ENCODE measurements at regions not wholly inside any gene's neighbourhood (a gene's known extent, or its start where the extent isn't known, plus 50 kb on each side); places are given as distances from the start of the nearest gene placed in this dataset.
"Not testable (repeated sequence)": the region's sequence is repeated elsewhere in the genome, so short reads cannot be mapped to it uniquely, and the experiment has no call there.

DNA sequence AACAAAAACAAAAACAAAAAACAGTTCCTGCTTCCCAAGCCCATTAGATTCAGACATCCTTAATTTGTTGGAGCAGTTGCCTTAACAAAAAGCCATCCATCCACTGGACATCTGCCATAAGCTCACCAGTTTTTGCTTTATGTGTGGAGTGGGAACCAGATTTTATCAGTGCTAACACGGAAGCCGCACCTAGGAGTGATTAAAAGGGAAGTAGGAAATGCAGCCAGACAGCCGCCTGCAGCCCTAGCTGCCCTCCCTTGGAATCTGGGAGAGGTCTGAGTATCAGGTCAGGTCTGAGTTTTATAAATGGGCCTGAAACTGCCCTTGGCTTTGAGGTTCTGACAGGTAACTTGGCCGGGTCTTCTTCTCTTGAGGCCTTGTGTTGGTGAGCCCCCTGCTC is 106.6 kb upstream of the MTLN start:
- not testable (repeated sequence) for H3K36me3 Mint-ChIP-seq (ENCODE audit: low read depth); H3K9me3 Mint-ChIP-seq; ATAC-seq (replicated peaks); H3K27me3 Mint-ChIP-seq; H3K4me3 Mint-ChIP-seq; H3K27ac Mint-ChIP-seq; H3K4me1 Mint-ChIP-seq

DNA sequence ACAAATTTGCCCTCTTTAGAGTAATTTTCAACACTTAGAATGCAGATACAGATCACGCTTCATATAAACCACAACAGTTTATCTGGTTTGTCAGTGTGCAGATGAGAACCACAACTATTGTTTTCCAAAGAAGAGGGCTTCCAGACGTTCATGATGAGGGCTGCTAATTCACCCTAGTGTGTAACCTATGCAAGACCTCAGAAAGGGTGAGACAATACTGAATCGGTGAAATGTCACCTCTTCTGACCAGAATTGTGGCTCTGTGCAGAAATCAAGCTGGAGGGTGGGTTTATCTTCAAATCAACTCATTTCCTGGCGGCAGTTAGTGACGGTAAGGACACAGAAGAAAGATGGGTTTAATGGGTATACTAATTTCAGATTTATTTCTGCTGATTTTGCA is 105.0 kb upstream of the MTLN start:
- not testable (repeated sequence) for H3K9me3 Mint-ChIP-seq; H3K27ac Mint-ChIP-seq; ATAC-seq (replicated peaks); H3K36me3 Mint-ChIP-seq (ENCODE audit: low read depth); H3K4me3 Mint-ChIP-seq; H3K27me3 Mint-ChIP-seq; H3K4me1 Mint-ChIP-seq

DNA sequence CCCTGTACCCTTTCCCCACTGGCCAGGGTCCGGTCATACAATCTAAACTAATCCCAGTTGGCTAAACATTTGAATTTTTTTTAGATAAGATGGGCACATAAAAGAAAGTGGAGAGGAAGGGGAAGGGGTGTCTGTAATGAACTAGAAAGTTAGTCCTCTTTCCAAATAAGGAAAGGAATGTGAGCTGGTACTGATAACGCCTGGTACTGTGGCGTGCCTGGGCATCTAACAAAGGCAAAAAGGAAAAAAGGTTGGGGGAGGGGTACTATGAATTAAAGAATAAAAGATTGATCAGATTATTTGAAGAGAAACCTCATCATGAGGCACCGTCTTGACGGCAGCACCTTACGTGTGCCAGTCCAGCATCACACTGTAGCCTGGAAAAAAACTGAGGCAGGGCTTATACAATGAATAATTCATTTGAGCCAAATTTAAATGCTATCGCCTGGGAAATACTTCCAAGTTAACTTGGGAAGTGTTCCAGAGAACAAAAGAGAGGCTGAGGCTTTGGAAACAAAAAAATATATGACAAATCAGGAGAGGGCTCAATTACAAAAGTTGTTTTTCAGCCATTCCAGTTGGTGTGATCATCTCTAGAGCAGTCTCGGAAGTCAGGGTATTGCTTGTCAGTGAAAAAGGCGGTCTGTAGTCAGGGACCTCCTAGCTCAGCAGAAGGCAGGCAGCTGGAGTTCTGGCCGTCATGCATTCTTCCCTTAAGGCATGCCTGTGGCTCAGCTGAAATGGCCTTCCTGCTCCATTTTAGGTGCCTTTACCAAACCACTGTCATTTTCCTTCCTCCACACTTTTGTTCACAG is 103.9 kb upstream of the MTLN start:
- not testable (repeated sequence) for H3K4me1 Mint-ChIP-seq; H3K27ac Mint-ChIP-seq; H3K9me3 Mint-ChIP-seq; H3K27me3 Mint-ChIP-seq; ATAC-seq (replicated peaks); H3K4me3 Mint-ChIP-seq; H3K36me3 Mint-ChIP-seq (ENCODE audit: low read depth)

DNA sequence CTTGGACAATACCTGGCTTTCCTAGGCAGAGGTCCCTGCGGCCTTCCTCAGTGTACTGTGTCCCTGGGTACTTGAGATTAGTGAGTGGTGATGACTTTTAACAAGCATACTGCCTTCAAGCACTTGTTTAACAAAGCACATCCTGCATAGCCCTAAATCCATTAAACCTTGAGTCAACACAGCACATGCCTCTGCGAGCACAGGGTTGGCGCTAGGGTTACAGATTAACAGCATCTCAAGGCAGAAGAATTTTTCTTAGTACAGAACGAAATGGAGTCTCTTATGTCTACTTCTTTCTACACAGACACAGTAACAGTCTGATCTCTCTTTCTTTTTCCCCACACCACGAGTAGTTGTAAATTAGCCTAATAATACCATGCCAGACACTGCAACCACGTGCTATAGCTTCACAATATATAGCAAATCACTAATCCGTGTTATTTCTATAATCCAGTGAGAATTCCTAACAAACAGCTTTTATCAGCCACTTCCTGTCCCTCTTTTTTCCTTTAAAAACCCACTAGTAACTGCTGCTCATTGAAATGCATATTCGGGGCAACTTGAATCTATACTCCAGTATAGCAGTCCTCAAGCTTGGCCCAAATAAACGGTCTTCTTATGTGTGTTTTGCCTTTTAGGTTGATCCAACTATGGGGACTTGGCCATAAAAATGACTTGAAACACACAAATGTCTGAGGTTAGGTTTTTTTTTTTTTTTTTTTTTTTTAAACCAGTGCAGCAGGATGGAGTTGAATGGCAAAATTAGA is 102.9 kb upstream of the MTLN start:
- H3K36me3 Mint-ChIP-seq (ENCODE audit: low read depth); H3K4me3 Mint-ChIP-seq; ATAC-seq (replicated peaks); H3K4me1 Mint-ChIP-seq; H3K27ac Mint-ChIP-seq; H3K27me3 Mint-ChIP-seq; H3K9me3 Mint-ChIP-seq: not testable (repeated sequence)

DNA sequence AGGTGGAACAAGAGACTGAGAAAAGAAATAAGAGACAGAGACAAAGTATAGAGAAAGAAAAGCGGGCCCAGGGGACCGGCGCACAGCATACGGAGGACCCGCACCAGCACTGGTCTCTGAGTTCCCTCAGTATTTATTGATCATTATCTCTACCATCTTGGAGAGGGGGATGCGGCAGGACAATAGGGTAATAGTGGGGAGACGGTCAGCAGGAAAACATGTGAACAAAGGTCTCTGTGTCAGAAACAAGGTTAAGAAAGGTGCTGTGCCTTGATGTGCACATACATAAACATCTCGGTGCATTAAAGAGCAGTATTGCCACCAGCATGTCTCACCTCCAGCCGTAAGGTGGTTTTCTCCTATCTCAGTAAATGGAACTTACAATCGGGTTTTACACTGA is 102.1 kb upstream of the MTLN start:
- H3K4me1 Mint-ChIP-seq; H3K27ac Mint-ChIP-seq; H3K9me3 Mint-ChIP-seq; H3K36me3 Mint-ChIP-seq (ENCODE audit: low read depth); H3K4me3 Mint-ChIP-seq; ATAC-seq (replicated peaks); H3K27me3 Mint-ChIP-seq: not testable (repeated sequence)

DNA sequence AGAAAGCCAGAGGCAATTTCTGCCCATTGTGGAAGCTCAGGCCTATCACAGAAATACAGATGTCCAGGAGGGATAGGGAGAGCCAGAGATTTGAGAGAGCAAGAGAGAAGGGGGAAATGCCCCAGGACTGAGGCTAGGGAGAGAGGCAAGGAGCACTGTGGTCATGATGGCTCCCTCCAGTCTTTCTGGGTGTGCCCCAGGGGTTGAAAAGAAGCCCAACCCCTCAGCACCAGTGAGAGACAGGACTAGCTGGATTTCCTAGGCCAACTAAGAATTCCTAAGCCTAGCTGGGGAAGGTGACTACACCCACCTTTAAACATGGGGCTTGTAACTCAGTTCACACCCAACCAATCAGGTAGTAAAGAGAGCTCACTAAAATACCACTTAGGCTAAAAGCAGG is 100.7 kb upstream of the MTLN start:
- not testable (repeated sequence) for H3K27me3 Mint-ChIP-seq; H3K27ac Mint-ChIP-seq; H3K4me3 Mint-ChIP-seq; H3K4me1 Mint-ChIP-seq; ATAC-seq (replicated peaks); H3K36me3 Mint-ChIP-seq (ENCODE audit: low read depth); H3K9me3 Mint-ChIP-seq

DNA sequence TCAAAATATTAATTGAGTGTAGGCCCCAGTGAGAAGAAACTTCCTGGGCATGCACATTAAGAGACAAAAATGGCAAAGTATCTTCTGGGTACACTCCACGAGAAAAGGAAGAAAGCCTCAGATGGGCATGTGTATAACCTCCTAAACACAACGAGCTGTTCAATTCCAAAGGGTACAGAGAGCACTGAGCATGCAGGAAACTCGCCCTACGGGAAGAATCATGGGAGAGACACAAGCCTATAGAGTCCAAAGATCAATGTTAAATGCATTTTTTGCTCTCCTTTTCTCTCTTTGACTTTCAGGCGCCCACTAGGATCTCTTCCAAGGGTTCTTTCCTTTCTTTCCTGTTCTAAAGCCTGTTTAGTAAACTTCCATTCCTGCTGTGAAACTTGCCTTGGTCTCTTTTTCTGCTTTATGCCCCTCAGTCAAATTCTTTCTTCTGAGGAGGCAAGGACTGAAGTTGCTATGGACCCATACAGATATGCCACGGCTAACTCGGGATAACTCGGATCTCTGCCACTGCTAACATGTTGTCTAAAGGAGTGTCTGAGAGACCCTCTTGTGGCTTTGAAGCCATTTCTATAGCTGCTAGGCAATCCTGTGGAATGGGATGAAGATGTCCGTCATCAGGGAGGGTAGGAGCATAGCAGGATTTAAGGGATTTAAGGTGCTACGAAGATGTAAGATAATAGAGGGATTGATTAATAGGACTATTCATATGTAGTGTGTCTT is 99.5 kb upstream of the MTLN start:
- not testable (repeated sequence) for H3K27me3 Mint-ChIP-seq; H3K4me1 Mint-ChIP-seq; H3K36me3 Mint-ChIP-seq (ENCODE audit: low read depth); H3K4me3 Mint-ChIP-seq; H3K9me3 Mint-ChIP-seq; H3K27ac Mint-ChIP-seq; ATAC-seq (replicated peaks)

DNA sequence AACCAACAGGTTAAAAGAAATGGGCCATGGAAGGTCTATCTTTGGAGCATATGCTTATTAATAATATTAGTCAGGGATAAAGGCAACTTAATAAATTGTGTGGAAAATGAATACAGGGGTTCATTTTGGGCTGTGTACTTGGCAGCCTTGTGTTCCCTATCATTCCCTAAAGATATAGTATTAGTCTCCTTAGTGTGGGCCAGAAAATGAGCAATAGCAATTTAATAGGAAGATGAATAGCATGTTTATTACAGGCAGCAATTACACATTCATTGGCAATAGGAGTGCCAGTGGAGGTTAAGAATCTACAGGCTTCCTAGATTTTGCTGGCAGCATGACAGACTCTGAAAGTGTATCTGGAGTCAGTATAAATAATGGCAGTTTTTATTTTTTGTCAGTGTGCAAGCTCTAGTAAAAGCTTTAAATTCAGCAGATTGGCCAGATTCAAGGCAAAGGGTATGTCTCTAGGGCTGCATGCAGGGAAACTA is 98.7 kb upstream of the MTLN start:
- H3K36me3 Mint-ChIP-seq (ENCODE audit: low read depth); H3K9me3 Mint-ChIP-seq; ATAC-seq (replicated peaks); H3K27ac Mint-ChIP-seq; H3K4me1 Mint-ChIP-seq; H3K27me3 Mint-ChIP-seq; H3K4me3 Mint-ChIP-seq: not testable (repeated sequence)

DNA sequence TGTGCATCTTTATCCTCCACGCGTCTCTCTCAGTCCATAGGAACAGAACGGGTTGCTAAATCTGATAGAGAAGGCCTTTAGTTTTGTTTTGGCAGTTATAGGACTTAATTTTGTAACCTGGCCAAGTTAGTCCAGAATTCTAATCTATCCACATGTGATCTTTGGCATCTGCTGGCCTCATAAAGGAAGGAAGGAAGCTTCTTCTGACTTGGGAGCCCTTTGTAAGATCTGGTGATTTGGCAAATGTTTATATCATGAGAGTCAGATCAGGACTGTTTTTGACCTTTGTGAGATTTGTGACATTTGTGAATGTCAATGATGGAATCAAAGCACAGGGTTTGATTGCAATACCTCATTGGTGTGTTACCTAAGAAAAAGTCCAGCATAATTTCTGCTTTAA is 96.4 kb upstream of the MTLN start:
- not testable (repeated sequence) for H3K27ac Mint-ChIP-seq; H3K9me3 Mint-ChIP-seq; H3K36me3 Mint-ChIP-seq (ENCODE audit: low read depth); H3K4me3 Mint-ChIP-seq; H3K4me1 Mint-ChIP-seq; H3K27me3 Mint-ChIP-seq; ATAC-seq (replicated peaks)

DNA sequence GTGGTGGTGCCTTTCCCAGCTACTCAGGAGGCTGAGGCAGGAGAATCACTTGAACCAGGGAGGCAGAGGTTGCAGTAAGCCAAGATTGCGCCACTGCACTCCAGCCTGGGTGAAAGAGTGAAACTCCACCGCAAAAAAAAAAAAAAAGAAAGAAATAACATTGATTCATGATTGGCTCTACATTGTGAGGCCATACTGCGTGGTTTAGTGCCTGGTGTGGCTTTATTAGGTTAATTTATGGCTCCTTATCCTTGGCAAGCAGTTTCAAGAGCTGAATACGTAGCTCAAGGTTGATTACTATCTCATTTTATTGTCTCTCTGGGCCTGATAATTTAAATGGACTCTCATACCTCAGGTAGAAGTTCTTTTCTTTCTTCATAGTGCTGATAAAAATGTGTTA is 80.5 kb upstream of the MTLN start:
- H3K27me3 Mint-ChIP-seq; H3K9me3 Mint-ChIP-seq; H3K27ac Mint-ChIP-seq; ATAC-seq (replicated peaks); H3K36me3 Mint-ChIP-seq (ENCODE audit: low read depth); H3K4me3 Mint-ChIP-seq; H3K4me1 Mint-ChIP-seq: not testable (repeated sequence)

DNA sequence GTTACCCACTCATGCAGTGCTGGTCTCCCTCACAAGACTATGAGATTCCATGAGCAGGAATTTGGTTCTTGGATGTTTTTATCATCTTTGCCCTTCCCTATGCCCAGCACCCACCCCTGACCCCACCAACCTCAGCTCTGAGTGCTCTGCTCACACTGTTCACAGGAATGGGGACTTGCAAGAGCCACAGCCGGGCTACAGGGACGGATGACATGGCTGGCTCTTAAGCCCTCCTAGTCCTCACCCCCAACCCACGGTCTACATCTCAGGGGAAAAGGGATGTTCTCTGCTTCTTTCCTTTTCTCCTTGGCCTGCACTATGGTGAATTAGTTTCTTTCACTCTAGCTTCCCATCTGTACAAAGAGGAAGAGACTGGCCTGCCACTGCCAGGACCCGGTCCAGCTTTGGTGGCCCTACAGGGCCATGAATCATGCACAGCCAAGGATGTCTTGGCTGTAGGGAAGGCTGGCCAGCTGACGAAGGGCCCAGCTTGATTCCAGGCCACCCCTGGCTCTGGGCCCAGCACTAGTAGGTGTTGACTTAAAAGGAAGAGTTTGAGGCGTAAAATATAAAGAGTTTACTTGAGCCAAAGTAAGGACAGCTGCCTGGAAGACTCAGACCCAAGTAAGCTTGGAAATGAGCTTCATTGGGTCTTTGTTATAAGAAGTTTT is 79.7 kb upstream of the MTLN start:
- H3K36me3 Mint-ChIP-seq (ENCODE audit: low read depth); H3K4me1 Mint-ChIP-seq; H3K27ac Mint-ChIP-seq: not testable (repeated sequence)

DNA sequence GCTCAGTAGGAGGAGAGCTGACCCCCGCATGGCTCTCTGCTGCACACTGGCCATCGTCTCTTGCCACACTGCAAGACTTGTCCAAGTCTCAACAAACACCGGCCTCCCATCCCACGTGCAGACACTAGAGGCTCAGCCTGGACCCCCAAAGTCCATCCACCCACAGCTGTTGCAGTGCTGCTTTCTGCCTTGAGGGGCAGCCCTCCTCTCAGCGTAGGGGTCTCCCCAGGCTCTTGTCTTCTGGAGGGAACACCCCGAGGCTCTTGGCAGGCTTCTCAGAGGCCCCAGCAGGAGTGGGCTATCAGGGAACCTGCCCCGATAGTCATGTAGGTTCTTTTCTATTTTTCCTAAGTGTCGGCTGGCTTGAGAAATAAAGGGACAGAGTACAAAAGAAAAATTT is 75.5 kb upstream of the MTLN start:
- not testable (repeated sequence) for H3K27ac Mint-ChIP-seq; H3K36me3 Mint-ChIP-seq (ENCODE audit: low read depth); H3K4me3 Mint-ChIP-seq; H3K4me1 Mint-ChIP-seq; H3K27me3 Mint-ChIP-seq; H3K9me3 Mint-ChIP-seq; ATAC-seq (replicated peaks)

More for the DNA sequence above, 79.7 kb upstream of the MTLN start:
- not testable (repeated sequence) for H3K27me3 Mint-ChIP-seq; H3K9me3 Mint-ChIP-seq; ATAC-seq (replicated peaks); H3K4me3 Mint-ChIP-seq

DNA sequence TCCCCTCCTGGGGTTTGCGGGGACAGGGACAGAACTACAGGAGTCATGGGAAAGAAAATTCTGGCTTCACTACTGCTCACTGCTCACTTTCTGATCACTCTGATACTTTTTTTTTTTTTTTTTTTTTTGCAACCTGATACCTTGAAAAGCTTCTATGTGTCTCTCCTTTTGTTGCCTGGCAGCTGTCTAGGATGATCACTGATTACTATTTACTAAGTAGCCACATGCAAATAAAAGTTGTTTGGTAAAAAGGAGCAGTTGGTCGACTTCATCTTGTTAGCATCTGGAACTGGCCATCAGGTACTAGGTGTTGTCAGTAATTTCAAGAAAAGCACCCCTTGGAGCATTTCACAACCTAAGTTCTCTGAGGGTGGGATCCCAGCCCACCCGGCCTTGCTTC is 74.9 kb upstream of the MTLN start:
- not testable (repeated sequence) for H3K27me3 Mint-ChIP-seq; H3K36me3 Mint-ChIP-seq (ENCODE audit: low read depth); H3K4me3 Mint-ChIP-seq; H3K4me1 Mint-ChIP-seq; H3K27ac Mint-ChIP-seq; ATAC-seq (replicated peaks); H3K9me3 Mint-ChIP-seq

DNA sequence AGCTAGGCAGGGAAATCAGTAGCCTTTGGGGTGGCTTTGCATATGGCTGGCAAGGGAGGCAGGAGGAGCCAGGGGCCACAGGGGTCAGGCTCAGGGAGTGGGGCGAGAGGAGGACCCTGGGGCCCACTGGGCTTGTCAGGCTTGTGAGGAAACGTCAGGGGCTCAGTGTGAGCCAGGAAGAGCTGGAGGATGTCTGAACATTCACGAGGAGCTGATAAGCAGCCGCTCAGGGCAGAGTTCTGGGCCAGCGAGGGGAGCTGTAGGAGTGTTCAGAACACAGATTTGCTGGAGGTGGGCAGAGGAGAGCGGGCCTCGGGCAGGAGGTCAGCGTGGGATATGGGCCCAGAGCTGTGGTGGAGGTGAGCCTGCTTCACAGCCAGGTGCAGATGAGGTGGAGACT is 72.7 kb upstream of the MTLN start:
- not testable (repeated sequence) for H3K27ac Mint-ChIP-seq; H3K27me3 Mint-ChIP-seq; H3K36me3 Mint-ChIP-seq (ENCODE audit: low read depth); ATAC-seq (replicated peaks); H3K4me3 Mint-ChIP-seq; H3K4me1 Mint-ChIP-seq; H3K9me3 Mint-ChIP-seq

Data from activated T-helper 17 cell treated with anti-CD3 and anti-CD28 coated beads, Interleukin-2, amount 50 U/mL, for 72 hours (primary cell).